Activated CD8-positive, alpha-beta T cell treated with anti-CD3 and anti-CD28 coated beads for 36 hours (primary cell): ENCODE measurements at regions not wholly inside any gene's neighbourhood (a gene's known extent, or its start where the extent isn't known, plus 50 kb on each side); places are given as distances from the start of the nearest gene placed in this dataset.
"Not testable (repeated sequence)": the region's sequence is repeated elsewhere in the genome, so short reads cannot be mapped to it uniquely, and the experiment has no call there.

Experiments
- ATAC-seq: fragments of 200-7000 bp; cut with Tn5 transposase; one replicate; pipeline ENCODE4 v1.10.0; 2021; ENCODE audit warnings: mild to moderate bottlenecking, moderate library complexity
- CTCF ChIA-PET: fragments of 350-600 bp; sonication (Branson Sonifier 250); formaldehyde crosslinking; loops from one replicate; lab custom pipeline; 2021; ENCODE audit warnings: antibody characterized with exemption; lab: Charles Lee
- POLR2A ChIA-PET: fragments of 350-600 bp; sonication (Branson Sonifier 250); formaldehyde crosslinking; loops from one replicate; lab custom pipeline; 2021; ENCODE audit warnings: antibody characterized with exemption; lab: Charles Lee
- DNase-seq: peaks from one replicate; pipeline ENCODE4 v3.0.0-alpha.2; 2020
- H3K27ac Mint-ChIP-seq: one replicate; pipeline ENCODE4 v1.8.0; 2021; ENCODE audit warnings: mild to moderate bottlenecking, mixed read lengths
- H3K27me3 Mint-ChIP-seq: one replicate; pipeline ENCODE4 v1.8.0; 2021; ENCODE audit warnings: mixed read lengths
- H3K36me3 Mint-ChIP-seq: one replicate; pipeline ENCODE4 v1.8.0; 2021; ENCODE audit warnings: low read depth, mixed read lengths
- H3K4me1 Mint-ChIP-seq: one replicate; pipeline ENCODE4 v1.8.0; 2021; ENCODE audit warnings: low read depth, mixed read lengths
- H3K4me3 Mint-ChIP-seq: one replicate; pipeline ENCODE4 v1.8.0; 2021; ENCODE audit warnings: mild to moderate bottlenecking, moderate library complexity, mixed read lengths
- H3K9me3 Mint-ChIP-seq: one replicate; pipeline ENCODE4 v1.8.0; 2021; ENCODE audit warnings: mixed read lengths
- CTCF ChIP-seq: fragments of 200-600 bp; IDR thresholded peaks from one replicate; pipeline ENCODE4 v1.8.0; 2022; ENCODE audit warnings: antibody characterized with exemption, mild to moderate bottlenecking
- intact Hi-C: fragments of 100-400 bp; cut with micrococcal nuclease; formaldehyde crosslinking; loops from one replicate; pipeline ENCODE4 v1.10.0; 2022

- no peak overlapping the region for H3K27ac Mint-ChIP-seq
- no peaks in the 10 kb centered on the region for H3K4me1 Mint-ChIP-seq
- ATAC-seq (no peak), DNase-seq (no peak)
- peaks cover 8% of the 10 kb centered on the region for H3K9me3 Mint-ChIP-seq
- CTCF ChIA-PET: no interaction called here
- TF ChIP-seq CTCF: no peak
- H3K4me3 Mint-ChIP-seq: no peak overlapping the region
- no peaks in the 10 kb centered on the region for H3K27me3 Mint-ChIP-seq
- intact Hi-C loops: no loop called here
- POLR2A ChIA-PET: no interaction called here
- H3K36me3 Mint-ChIP-seq: no peaks in the 10 kb centered on the region
Observed at GRCh38 chr2:122808286-122808969, 1053.0 kb downstream of the TSN start.

- H3K27ac Mint-ChIP-seq, ATAC-seq, CTCF ChIA-PET, H3K4me3 Mint-ChIP-seq, POLR2A ChIA-PET, H3K9me3 Mint-ChIP-seq, H3K36me3 Mint-ChIP-seq, H3K27me3 Mint-ChIP-seq, intact Hi-C loops, H3K4me1 Mint-ChIP-seq, DNase-seq: not testable (repeated sequence)
Observed at GRCh38 chr2:122812214-122812613, 1056.8 kb downstream of the TSN start.

GRCh38 chr2:122815120-122815519 is 1059.7 kb downstream of the TSN start:
- POLR2A ChIA-PET: no interaction called here
- no peak overlapping the region for H3K4me3 Mint-ChIP-seq
- no peak overlapping the region for H3K27ac Mint-ChIP-seq
- no peak for TF ChIP-seq CTCF
- H3K9me3 Mint-ChIP-seq: peaks cover 11% of the 10 kb centered on the region
- H3K27me3 Mint-ChIP-seq: no peaks in the 10 kb centered on the region
- ATAC-seq (no peak), DNase-seq (no peak)
- no peaks in the 10 kb centered on the region for H3K4me1 Mint-ChIP-seq
- intact Hi-C loops: no loop called here
- no peaks in the 10 kb centered on the region for H3K36me3 Mint-ChIP-seq
- CTCF ChIA-PET: no interaction called here

GRCh38 chr2:122816803-122817202 is 1061.4 kb downstream of the TSN start:
- ChIA-PET POLR2A (no interaction called here), CTCF (no interaction called here)
- no peaks in the 10 kb centered on the region for H3K4me1 Mint-ChIP-seq
- DNase-seq (no peak), ATAC-seq (no peak)
- intact Hi-C loops: no loop called here
- H3K27ac Mint-ChIP-seq: no peak overlapping the region
- no peak for TF ChIP-seq CTCF
- peaks cover 9% of the 10 kb centered on the region for H3K9me3 Mint-ChIP-seq
- no peaks in the 10 kb centered on the region for H3K36me3 Mint-ChIP-seq
- no peak overlapping the region for H3K4me3 Mint-ChIP-seq
- no peaks in the 10 kb centered on the region for H3K27me3 Mint-ChIP-seq

- no peak for TF ChIP-seq CTCF
- Mint-ChIP-seq H3K4me3 (no peak overlapping the region), H3K27me3 (no peaks in the 10 kb centered on the region), H3K4me1 (no peaks in the 10 kb centered on the region), H3K9me3 (peaks cover 4% of the 10 kb centered on the region), H3K36me3 (no peaks in the 10 kb centered on the region), H3K27ac (no peak overlapping the region)
- ChIA-PET CTCF (no interaction called here), POLR2A (no interaction called here)
- DNase-seq (no peak), ATAC-seq (no peak)
- intact Hi-C loops: no loop called here
Observed at GRCh38 chr2:122822319-122822718, 1066.9 kb downstream of the TSN start.
